Karpas-422 (cell line): ENCODE measurements at regions not wholly inside any gene's neighbourhood (a gene's known extent, or its start where the extent isn't known, plus 50 kb on each side); places are given as distances from the start of the nearest gene placed in this dataset.
A peak's percentile ranks its signal among the peaks of the same experiment; 100 is the strongest.

Source experiments
- DNase-seq: peaks from one replicate; pipeline ENCODE4 v3.0.0-alpha.2; 2015
- H2AFZ ChIP-seq: fragments of 200-600 bp; sonication (generic); 2 replicates; pipeline ENCODE4 v1.6.1; 2014; ENCODE audit warnings: antibody characterized with exemption, low read length, mixed read lengths
- H3K27ac ChIP-seq: fragments of 200-600 bp; sonication (generic); 2 replicates; pipeline ENCODE4 v1.5.1; 2014; ENCODE audit warnings: mild to moderate bottlenecking, low read length, moderate library complexity
- H3K27me3 ChIP-seq: fragments of 200-600 bp; sonication (generic); 2 replicates; pipeline ENCODE4 v1.6.1; 2014; ENCODE audit warnings: low read length, mixed read lengths
- H3K36me3 ChIP-seq: fragments of 200-600 bp; sonication (generic); 2 replicates; pipeline ENCODE4 v1.6.1; 2014; ENCODE audit warnings: low read length, mixed read lengths; ENCODE audit not compliant: insufficient read depth
- H3K4me1 ChIP-seq: fragments of 200-600 bp; sonication (generic); 2 replicates; pipeline ENCODE4 v1.6.1; 2014; ENCODE audit warnings: mild to moderate bottlenecking, low read length, mixed read lengths
- H3K4me2 ChIP-seq: fragments of 200-600 bp; sonication (generic); 2 replicates; pipeline ENCODE4 v1.6.1; 2014; ENCODE audit warnings: low read length, low read depth, mild to moderate bottlenecking; ENCODE audit not compliant: poor library complexity, severe bottlenecking
- H3K4me3 ChIP-seq: fragments of 200-600 bp; sonication (generic); 2 replicates; pipeline ENCODE4 v1.5.1; 2014; ENCODE audit warnings: mild to moderate bottlenecking, antibody characterized with exemption, low read length, mixed read lengths
- H3K79me2 ChIP-seq: fragments of 200-600 bp; sonication (generic); 2 replicates; pipeline ENCODE4 v1.6.1; 2014; ENCODE audit warnings: mild to moderate bottlenecking, low read length, mixed read lengths
- H3K9ac ChIP-seq: fragments of 200-600 bp; sonication (generic); 2 replicates; pipeline ENCODE4 v1.6.0; 2014; ENCODE audit warnings: low read length
- H3K9me2 ChIP-seq: fragments of 200-600 bp; sonication (generic), shearing (Covaris generic); replicated peaks from 2 replicates; pipeline ENCODE4 v1.6.0; 2014; ENCODE audit warnings: mild to moderate bottlenecking, low read length, moderate library complexity; ENCODE audit not compliant: insufficient read depth
- H3K9me3 ChIP-seq: fragments of 300-700, 200-600 bp; sonication (generic); 2 replicates; pipeline ENCODE4 v1.6.1; 2014; ENCODE audit warnings: low read length, mixed read lengths
- H4K20me1 ChIP-seq: fragments of 200-600 bp; sonication (generic); 2 replicates; pipeline ENCODE4 v1.6.1; 2014; ENCODE audit warnings: mild to moderate bottlenecking, antibody characterized with exemption, low read length, low read depth; ENCODE audit not compliant: insufficient read depth

DNA sequence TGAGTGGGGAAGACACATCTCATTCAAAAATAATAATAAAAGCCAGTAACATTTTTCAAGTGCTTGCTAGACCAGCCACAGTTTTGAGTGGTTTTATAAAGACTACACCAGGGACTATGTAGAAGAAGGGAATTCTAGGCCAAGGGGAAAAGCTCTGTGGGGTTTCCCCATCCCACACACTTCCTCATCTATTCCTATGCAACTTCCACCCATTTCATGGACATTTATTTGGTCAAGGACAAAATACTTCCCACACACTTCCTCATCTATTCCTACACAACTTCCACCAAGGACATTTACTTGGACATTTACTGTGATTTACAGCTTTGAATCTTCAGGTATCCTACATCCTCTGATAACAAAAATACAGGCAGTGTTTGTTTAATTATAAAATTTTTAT lies 86.5 kb upstream of the KLF3 start:
- Histone ChIP-seq H3K4me1 (no peaks in the 10 kb centered on the region), H4K20me1 (no peaks in the 10 kb centered on the region), H3K9me3 (no peaks in the 10 kb centered on the region; the same call in 1 of the 2 replicates), H3K4me3 (no peak overlapping the region), H3K27ac (no peak overlapping the region), H3K36me3 (no peaks in the 10 kb centered on the region), H3K79me2 (no peaks in the 10 kb centered on the region), H3K4me2 (no peak overlapping the region), H2AFZ (no peak overlapping the region), H3K27me3 (no peaks in the 10 kb centered on the region), H3K9me2 (no peaks in the 10 kb centered on the region), H3K9ac (no peak overlapping the region)
- no peak for DNase-seq

DNA sequence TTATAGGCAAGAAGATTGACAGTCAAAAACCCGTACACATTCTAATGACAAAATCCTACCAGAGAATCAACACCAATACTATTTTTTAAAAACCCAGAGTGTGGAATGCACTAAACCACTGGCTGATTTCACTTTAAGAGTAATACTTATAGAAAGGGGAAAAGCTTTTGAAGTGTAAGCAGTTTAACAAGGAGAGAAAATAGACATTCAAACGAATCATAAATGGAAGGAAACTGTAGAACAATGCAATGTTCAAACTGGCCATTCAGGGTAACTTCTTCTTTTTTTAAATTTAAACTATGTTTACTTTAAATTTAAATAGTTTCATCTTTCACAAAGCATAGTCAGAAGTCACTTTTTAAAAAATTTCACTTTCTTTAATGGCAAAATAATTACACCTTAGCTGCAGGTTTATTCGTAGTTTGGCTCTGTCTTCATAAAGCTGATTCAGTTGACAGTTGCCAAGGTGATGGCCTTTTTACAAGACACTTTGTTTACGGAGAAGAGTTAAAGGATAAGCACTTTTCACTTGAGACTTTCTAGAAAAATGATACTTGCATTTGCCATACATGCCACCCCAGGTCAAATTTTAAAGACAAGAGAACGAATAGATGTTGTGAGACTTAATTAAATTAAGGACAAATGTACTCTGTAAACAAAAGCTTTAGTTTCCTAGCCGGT lies 82.4 kb upstream of the KLF3 start:
- H3K9me2 ChIP-seq: no peaks in the 10 kb centered on the region
- H3K9ac ChIP-seq: no peak overlapping the region
- no peak for DNase-seq
- H3K4me2 ChIP-seq: no peak overlapping the region
- no peaks in the 10 kb centered on the region for H3K79me2 ChIP-seq
- H3K4me3 ChIP-seq: no peak overlapping the region
- no peak overlapping the region for H3K27ac ChIP-seq
- H2AFZ ChIP-seq: no peak overlapping the region
- H4K20me1 ChIP-seq: no peaks in the 10 kb centered on the region
- no peaks in the 10 kb centered on the region; the same call in 1 of the 2 replicates for H3K9me3 ChIP-seq
- no peaks in the 10 kb centered on the region for H3K4me1 ChIP-seq
- no peaks in the 10 kb centered on the region for H3K27me3 ChIP-seq
- H3K36me3 ChIP-seq: no peaks in the 10 kb centered on the region

DNA sequence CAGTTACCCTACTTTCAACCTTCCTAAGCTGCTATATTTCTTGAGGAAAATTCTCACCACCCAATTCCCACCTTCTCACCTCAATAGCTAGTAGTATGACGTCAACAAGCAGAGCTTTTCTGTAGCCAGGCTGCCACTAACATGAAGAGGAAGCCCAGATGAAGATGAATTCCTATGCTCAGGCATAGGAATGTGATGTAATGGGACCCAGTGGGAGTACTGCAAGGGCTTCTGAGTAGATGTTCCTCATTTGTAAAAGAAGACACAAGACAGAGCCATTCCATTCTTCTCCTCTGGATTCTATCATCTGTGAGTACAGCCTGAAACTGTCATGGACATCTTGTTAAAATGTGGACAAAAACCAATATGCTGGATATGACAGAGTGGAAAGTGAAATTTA lies 81.6 kb upstream of the KLF3 start:
- Histone ChIP-seq H2AFZ (no peak overlapping the region), H3K36me3 (no peaks in the 10 kb centered on the region), H4K20me1 (no peaks in the 10 kb centered on the region), H3K9me3 (no peaks in the 10 kb centered on the region; the same call in 1 of the 2 replicates), H3K9ac (no peak overlapping the region), H3K4me1 (no peaks in the 10 kb centered on the region), H3K27me3 (no peaks in the 10 kb centered on the region), H3K27ac (no peak overlapping the region), H3K4me3 (no peak overlapping the region), H3K4me2 (no peak overlapping the region), H3K9me2 (no peaks in the 10 kb centered on the region), H3K79me2 (no peaks in the 10 kb centered on the region)
- peak; percentile 9 for DNase-seq

DNA sequence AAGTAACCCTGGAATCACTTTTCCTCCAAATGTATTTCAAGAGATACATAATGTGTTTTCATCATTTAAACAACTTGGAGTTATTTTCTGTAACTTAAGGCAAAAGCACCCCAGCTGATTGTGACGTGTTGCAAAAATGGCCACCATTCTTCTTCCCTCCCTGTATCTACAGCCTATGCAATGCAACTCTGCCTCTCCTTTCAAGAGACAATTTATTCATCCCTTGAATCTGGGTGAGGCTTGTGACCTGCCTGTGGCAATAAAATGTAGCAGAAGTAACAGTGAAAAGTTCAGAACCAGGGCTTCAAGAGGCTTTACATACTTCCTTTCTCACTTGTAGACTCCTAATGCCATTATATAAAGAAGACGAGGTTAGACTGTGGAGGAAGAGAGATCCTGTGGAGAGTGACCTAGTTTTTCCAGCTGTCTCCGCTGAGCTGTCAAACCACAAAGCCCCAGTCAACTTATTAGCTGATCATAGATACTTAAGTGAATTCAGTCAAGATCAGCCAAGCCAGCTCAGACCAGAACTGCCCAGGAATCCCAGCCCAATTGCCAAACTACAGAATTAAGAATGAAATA lies 81.0 kb upstream of the KLF3 start:
- Histone ChIP-seq H4K20me1 (no peaks in the 10 kb centered on the region), H3K4me1 (no peaks in the 10 kb centered on the region), H3K27me3 (no peaks in the 10 kb centered on the region), H3K9me3 (no peaks in the 10 kb centered on the region; the same call in 1 of the 2 replicates), H3K4me2 (no peak overlapping the region), H3K79me2 (no peaks in the 10 kb centered on the region), H3K36me3 (no peaks in the 10 kb centered on the region), H3K9ac (no peak overlapping the region), H3K4me3 (no peak overlapping the region), H3K27ac (no peak overlapping the region), H3K9me2 (no peaks in the 10 kb centered on the region), H2AFZ (no peak overlapping the region)
- peak; percentile 31 for DNase-seq

DNA sequence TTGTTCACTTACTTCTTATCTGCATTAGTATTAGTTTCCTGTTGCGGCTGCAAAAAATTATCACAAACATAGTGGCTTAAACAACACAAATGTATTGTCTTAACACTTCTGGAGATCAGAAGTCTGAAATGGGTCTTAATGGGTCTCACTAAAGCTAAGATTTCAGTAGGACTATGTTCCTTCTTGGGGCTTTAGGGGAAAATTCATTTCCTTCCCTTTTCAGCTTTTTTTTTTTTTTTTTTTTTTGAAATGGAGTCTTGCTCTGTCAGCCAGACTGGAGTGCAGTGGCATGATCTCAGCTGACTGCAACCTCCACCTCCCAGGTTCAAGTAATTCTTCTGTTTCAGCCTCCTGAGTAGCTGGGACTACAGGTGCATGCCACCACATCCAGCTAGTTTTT lies 78.1 kb upstream of the KLF3 start:
- H3K9ac ChIP-seq: no peak overlapping the region
- no peaks in the 10 kb centered on the region for H3K79me2 ChIP-seq
- H3K4me3 ChIP-seq: no peak overlapping the region
- H3K4me2 ChIP-seq: no peak overlapping the region
- no peaks in the 10 kb centered on the region for H3K36me3 ChIP-seq
- H3K9me2 ChIP-seq: no peaks in the 10 kb centered on the region
- no peak overlapping the region for H2AFZ ChIP-seq
- H3K9me3 ChIP-seq: no peaks in the 10 kb centered on the region
- no peak overlapping the region for H3K27ac ChIP-seq
- DNase-seq: no peak
- H4K20me1 ChIP-seq: no peaks in the 10 kb centered on the region
- no peaks in the 10 kb centered on the region for H3K27me3 ChIP-seq
- no peaks in the 10 kb centered on the region for H3K4me1 ChIP-seq

DNA sequence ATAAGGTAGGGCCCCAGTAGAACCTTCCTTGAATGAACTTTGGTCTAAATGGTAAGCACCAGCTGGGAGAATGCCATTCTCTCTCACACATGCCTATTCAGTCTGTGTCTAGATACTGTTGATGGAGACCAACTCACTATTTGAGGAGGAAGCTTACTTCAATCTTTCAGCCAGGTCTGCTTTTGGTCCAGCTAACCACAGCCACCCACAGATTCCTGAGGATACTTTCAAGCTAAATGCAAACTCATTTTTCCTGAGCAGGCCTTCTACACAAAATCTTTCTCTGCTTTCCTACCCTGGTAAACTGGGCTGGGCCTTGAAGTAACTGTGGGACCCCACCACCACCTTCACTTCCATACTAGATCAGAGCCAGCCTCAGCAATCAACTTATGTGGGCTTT lies 76.9 kb upstream of the KLF3 start:
- Histone ChIP-seq H3K4me2 (no peak overlapping the region), H3K27ac (no peak overlapping the region), H3K9me2 (no peaks in the 10 kb centered on the region), H2AFZ (no peak overlapping the region), H3K36me3 (no peaks in the 10 kb centered on the region), H3K79me2 (no peaks in the 10 kb centered on the region), H3K27me3 (no peaks in the 10 kb centered on the region), H3K9ac (no peak overlapping the region), H3K4me1 (no peaks in the 10 kb centered on the region), H4K20me1 (no peaks in the 10 kb centered on the region), H3K9me3 (no peaks in the 10 kb centered on the region), H3K4me3 (no peak overlapping the region)
- DNase-seq: no peak

DNA sequence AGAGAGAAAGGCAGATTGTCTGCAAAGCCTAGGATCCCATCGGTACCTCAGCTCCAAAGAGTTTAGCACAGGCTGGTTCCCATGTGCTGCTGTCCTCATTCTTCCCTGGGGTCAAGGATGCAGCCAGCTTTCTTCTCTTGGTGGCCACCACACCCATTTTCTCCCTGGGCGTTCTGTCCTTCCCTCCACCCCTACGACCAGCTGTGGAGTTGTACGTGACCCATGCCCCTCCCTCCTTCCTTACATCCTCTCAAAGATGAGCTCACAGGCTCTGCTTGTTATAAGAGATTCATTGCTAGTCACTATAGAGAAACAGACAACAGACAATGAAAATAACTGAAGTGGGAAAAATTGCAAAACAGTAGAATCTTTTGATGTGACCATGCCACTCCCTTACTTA lies 74.0 kb upstream of the KLF3 start:
- H4K20me1 ChIP-seq: no peaks in the 10 kb centered on the region
- no peaks in the 10 kb centered on the region for H3K79me2 ChIP-seq
- H3K4me1 ChIP-seq: no peaks in the 10 kb centered on the region
- no peak for DNase-seq
- H3K27ac ChIP-seq: no peak overlapping the region
- no peaks in the 10 kb centered on the region for H3K9me2 ChIP-seq
- no peaks in the 10 kb centered on the region for H3K9me3 ChIP-seq
- H3K4me3 ChIP-seq: no peak overlapping the region
- no peak overlapping the region for H3K4me2 ChIP-seq
- no peaks in the 10 kb centered on the region for H3K27me3 ChIP-seq
- H3K9ac ChIP-seq: no peak overlapping the region
- no peak overlapping the region for H2AFZ ChIP-seq
- no peaks in the 10 kb centered on the region for H3K36me3 ChIP-seq

DNA sequence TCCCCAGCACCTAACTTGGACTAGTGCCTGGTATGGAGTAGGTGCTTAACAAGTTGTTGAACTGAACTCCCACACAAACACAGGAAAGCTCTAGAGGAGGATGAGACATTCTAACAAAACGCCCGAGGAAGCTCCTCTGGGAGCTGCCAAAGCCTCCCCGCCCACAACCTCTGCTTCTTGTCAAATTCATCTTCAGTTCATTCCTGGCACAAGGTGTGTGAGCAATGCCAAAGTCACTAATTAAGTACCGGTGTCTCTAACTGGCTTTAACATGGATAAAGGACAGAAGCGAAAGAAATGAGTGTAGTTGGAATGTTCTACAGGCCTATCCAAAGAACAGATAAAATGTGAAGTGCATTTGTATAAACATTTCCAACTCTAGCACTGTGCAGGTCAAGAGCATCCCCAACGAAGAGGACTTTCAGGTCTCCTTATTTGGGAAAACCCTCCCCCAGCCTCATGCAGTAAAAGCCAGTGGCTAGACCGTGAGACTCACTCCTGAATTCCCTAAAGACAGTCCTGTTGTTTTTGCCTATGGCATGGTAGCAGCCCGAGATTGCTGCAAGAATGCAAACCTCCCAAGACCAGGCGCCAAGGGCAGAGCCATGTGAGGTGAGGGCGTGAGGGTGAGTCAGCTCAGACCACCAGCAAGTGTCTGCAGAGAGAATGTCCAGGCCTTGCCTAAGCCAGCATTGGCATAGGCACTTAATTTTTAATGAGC lies 72.2 kb upstream of the KLF3 start:
- Histone ChIP-seq H3K27me3 (no peaks in the 10 kb centered on the region), H3K36me3 (no peaks in the 10 kb centered on the region), H3K9ac (no peak overlapping the region), H3K27ac (no peak overlapping the region), H3K9me3 (no peaks in the 10 kb centered on the region), H3K79me2 (no peaks in the 10 kb centered on the region), H3K4me2 (no peak overlapping the region), H4K20me1 (no peaks in the 10 kb centered on the region), H3K4me1 (no peaks in the 10 kb centered on the region), H2AFZ (no peak overlapping the region), H3K9me2 (no peaks in the 10 kb centered on the region), H3K4me3 (no peak overlapping the region)
- DNase-seq: no peak
